ENCODE measurements at regions not wholly inside any gene's neighbourhood (a gene's known extent, or its start where the extent isn't known, plus 50 kb on each side); places are given as distances from the start of the nearest gene placed in this dataset.
"Not testable (repeated sequence)": the region's sequence is repeated elsewhere in the genome, so short reads cannot be mapped to it uniquely, and the experiment has no call there.

GRCh38 chrX:128807367-128807766 lies 715.9 kb downstream of the SMARCA1 start:
- in situ Hi-C loops (cut with MboI; ENCODE audit: low sequenced_read_pairs, unreplicated experiment): no loop called here
- TF ChIP-seq CTCF (IDR thresholded peaks at IDR 0.05; ENCODE audit: borderline replicate concordance, control extremely low read depth, extremely low read depth, insufficient read depth, missing control alignments): no peak
- no peak for DNase-seq (ENCODE audit: low spot score)

DNA sequence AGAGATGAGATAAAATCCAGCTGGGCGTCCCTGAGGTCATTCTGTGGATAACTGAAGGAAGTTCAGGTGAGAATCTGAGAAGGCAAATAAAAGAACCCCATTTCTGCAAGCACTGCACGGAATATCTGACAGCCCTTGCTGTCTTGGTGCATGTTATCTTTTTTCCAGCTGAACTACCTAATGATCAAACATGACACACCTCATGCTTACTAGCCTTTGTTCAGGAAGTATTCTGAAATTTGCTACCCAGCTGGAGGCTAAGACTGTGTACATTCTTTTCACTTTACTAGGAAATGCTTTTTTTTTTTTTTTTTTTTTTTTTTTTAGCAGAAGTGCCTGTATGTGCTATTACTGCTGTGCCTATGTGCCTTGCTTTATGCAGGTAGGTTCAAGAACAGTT lies 718.1 kb downstream of the SMARCA1 start:
- DNase-seq (ENCODE audit: low spot score): no peak
- in situ Hi-C loops (cut with MboI; ENCODE audit: low sequenced_read_pairs, unreplicated experiment): no loop called here
- TF ChIP-seq CTCF (IDR thresholded peaks at IDR 0.05; ENCODE audit: borderline replicate concordance, control extremely low read depth, extremely low read depth, insufficient read depth, missing control alignments): no peak

- in situ Hi-C loops (cut with MboI; ENCODE audit: low sequenced_read_pairs, unreplicated experiment): no loop called here
- TF ChIP-seq CTCF (IDR thresholded peaks at IDR 0.05; ENCODE audit: borderline replicate concordance, control extremely low read depth, extremely low read depth, insufficient read depth, missing control alignments): no peak
- no peak for DNase-seq (ENCODE audit: low spot score)
These were observed 718.5 kb downstream of the SMARCA1 start for GRCh38 chrX:128804828-128805227.

GRCh38 chrX:128800138-128800537 lies 723.2 kb downstream of the SMARCA1 start:
- no peak for DNase-seq (ENCODE audit: low spot score)
- in situ Hi-C loops (cut with MboI; ENCODE audit: low sequenced_read_pairs, unreplicated experiment): no loop called here
- TF ChIP-seq CTCF (IDR thresholded peaks at IDR 0.05; ENCODE audit: borderline replicate concordance, control extremely low read depth, extremely low read depth, insufficient read depth, missing control alignments): no peak

- DNase-seq (ENCODE audit: low spot score); in situ Hi-C loops (cut with MboI; ENCODE audit: low sequenced_read_pairs, unreplicated experiment): not testable (repeated sequence)
These were observed 730.9 kb upstream of the ACTRT1 start for GRCh38 chrX:128783139-128783538.

DNA sequence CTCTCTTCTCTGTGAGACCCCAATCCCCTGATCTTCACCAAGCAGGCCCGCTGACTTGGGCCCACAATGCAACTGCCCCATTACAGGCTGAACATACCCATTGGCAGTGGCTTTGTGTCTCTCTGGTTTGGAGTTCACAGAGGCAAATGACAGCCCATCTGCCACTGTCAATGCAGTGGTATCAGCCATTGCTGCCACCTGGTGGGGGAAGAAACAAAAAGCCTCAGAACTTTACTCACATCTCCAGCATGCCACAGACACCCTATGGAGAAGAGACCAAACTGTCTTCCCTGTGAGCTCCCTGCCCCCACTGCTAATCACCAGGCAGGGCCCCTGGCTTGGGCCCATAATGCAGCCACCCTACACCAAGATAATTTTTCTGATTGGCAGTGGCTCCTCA lies 729.3 kb upstream of the ACTRT1 start:
- in situ Hi-C loops (cut with MboI; ENCODE audit: low sequenced_read_pairs, unreplicated experiment): no loop called here
- peak; percentile 20 for DNase-seq (ENCODE audit: low spot score)
- TF ChIP-seq CTCF (IDR thresholded peaks at IDR 0.05; ENCODE audit: borderline replicate concordance, control extremely low read depth, extremely low read depth, insufficient read depth, missing control alignments): peak; percentile 11

DNA sequence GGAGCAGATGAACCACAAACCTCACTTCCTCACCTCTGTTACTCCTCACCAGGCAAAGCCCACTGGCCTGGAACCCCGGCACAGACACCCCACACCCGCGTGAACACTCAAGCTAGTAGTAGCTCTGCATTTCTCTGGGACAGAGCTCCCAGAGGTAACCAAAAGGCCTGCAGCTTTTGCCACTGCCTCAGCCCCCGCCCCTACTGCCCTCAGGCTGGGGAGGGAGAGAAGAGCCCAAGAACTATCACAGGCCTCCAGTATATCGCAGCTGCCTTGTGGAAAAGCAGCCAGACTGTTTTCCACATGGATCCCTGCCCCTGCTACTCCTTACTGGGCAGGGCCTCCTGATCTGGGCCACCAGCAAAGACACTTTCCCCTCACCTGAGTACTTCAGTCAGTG lies 728.7 kb upstream of the ACTRT1 start:
- no peak for TF ChIP-seq CTCF (IDR thresholded peaks at IDR 0.05; ENCODE audit: borderline replicate concordance, control extremely low read depth, extremely low read depth, insufficient read depth, missing control alignments)
- in situ Hi-C loops (cut with MboI; ENCODE audit: low sequenced_read_pairs, unreplicated experiment): no loop called here
- DNase-seq (ENCODE audit: low spot score): no peak

Data from GM13976 (cell line).